ENCODE measurements at regions not wholly inside any gene's neighbourhood (a gene's known extent, or its start where the extent isn't known, plus 50 kb on each side); places are given as distances from the start of the nearest gene placed in this dataset.

DNA sequence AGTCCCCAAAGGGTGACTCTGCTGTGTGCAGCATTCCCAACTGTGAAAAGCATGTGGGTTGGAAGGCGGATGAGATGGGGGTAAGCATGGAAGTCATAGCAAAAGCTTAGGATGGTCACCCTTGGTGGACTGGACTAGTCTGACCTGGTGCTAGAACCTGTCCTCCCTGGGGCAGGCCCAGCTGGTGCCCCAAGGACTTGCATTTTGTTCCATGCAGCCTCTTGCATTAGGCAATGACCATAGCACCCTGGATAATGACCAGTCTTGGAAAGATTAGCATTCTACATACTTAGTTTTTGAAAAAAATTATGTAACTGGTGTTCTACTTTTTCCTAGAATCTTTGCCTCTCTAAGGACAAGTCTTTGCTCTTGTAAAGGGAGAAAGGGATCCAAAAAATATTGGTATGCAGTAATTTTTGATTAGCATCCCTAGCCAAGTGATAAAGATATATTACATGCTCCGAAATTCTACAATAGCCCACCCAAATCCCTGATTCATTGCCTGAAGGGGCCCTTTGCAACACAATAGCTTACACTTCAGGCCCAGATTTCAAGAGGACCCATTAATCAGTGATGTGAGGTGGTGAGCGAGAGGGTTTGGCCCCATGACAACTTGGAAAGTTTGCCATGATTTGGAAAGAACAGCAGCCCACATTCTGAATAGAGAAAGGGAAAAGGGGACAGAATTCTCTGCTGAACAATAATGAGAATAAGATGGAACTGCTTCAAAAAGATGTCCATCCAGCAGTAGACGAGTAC lies 93.3 kb upstream of the CD180 start:
- H3K4me3 Mint-ChIP-seq: no peak overlapping the region
- H3K27ac Mint-ChIP-seq: no peak overlapping the region
- no peaks in the 10 kb centered on the region for H3K9me3 Mint-ChIP-seq
- peaks cover 53% of the 10 kb centered on the region for H3K4me1 Mint-ChIP-seq (ENCODE audit: low read depth)
- DNase-seq: no peak
- no peaks in the 10 kb centered on the region for H3K36me3 Mint-ChIP-seq (ENCODE audit: low read depth)
- peaks cover 6% of the 10 kb centered on the region for H3K27me3 Mint-ChIP-seq (ENCODE audit: insufficient read depth)
- TF ChIP-seq CTCF (IDR thresholded peaks at IDR 0.05): no peak

DNA sequence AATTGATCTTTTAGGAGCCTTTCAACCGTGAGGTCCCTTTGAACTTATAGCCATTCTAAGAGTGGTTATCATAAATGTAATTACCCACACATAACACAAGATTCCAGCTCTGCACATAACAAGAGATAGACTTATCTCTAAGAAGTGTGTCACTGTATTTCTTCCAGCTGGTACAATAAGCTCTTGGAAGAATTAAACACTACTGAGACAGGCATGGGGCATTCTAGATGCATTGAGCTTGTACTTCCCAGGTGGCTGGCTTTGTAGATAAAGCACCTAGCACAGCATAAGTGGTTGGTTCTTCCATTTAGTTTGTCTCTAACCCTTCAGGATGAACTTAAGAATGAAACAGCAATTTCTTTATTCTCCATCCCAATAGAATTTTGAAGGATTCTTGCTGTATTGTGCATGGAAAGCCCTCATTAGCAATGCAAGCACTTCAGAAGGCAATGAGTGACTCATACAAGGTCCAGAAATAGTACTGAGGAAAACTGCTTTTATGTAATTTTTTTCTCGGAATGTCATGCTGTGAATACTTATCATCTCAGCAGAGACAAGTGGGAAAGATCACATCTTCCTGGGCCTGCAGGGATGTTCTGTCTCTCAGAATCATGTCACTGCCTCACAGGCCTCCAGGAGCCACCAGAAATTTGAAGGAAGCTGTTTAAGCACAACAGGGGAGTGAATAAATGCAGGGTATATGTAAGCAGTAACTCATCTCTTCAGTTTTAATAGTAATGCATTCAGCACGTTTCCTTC lies 91.1 kb upstream of the CD180 start:
- Mint-ChIP-seq H3K27ac (peak overlapping the region; percentile 24; the same call in 1 of the 2 replicates), H3K4me1 (ENCODE audit: low read depth) (peaks cover 62% of the 10 kb centered on the region), H3K4me3 (no peak overlapping the region), H3K9me3 (no peaks in the 10 kb centered on the region), H3K27me3 (ENCODE audit: insufficient read depth) (peaks cover 6% of the 10 kb centered on the region), H3K36me3 (ENCODE audit: low read depth) (no peaks in the 10 kb centered on the region)
- DNase-seq: peak; percentile 59
- no peak for TF ChIP-seq CTCF (IDR thresholded peaks at IDR 0.05)

DNA sequence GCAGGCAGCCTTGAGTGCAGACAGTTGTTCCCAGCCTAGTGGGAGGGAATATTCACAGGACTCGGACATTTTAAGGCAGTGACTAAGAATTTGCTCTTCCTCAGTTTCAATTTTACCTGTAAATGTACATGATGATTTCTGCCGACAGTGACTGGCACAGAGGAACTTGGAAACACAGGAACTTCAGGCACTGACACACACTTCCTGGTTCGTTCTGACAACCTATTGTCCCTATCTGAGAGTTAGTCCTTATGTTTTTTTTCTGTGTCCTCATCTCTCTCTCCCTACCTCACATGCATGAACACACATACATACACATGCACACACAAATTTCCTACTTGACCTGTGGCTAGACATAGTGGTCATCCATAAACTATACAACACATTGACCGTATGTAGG lies 89.4 kb upstream of the CD180 start:
- TF ChIP-seq CTCF (IDR thresholded peaks at IDR 0.05): no peak
- H3K9me3 Mint-ChIP-seq: no peaks in the 10 kb centered on the region
- DNase-seq: no peak

DNA sequence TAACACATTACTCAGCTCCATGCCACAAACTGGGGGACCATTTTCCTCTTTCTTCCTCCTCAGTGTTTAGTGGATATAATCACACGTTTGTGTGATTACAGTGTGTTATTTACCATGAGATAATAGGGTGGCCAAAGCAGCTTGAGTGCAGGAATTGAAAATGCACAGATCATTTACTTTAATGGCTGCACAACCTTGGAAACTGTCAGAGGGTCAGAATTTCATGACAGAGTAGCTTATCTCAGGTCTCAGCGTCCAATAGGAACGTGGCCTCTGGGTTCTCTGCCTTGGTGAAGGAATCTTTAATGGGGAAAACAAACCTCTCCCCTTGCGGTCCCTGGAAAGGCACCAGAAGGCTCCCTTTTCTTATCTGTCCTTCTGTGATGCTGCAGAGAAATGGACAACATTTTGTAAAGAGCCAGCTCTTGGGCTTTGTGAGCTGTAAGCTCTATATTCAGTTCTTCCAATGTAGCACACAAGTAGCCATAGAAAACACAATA lies 87.4 kb upstream of the CD180 start:
- no peak for TF ChIP-seq CTCF (IDR thresholded peaks at IDR 0.05)
- Mint-ChIP-seq H3K27me3 (ENCODE audit: insufficient read depth) (peaks cover 4% of the 10 kb centered on the region; the same call in 1 of the 2 replicates), H3K9me3 (no peaks in the 10 kb centered on the region), H3K27ac (no peak overlapping the region), H3K4me1 (ENCODE audit: low read depth) (peaks cover 36% of the 10 kb centered on the region), H3K36me3 (ENCODE audit: low read depth) (no peaks in the 10 kb centered on the region), H3K4me3 (no peak overlapping the region)
- DNase-seq: no peak

More for the DNA sequence above, 89.4 kb upstream of the CD180 start:
- no peak overlapping the region for H3K27ac Mint-ChIP-seq
- peaks cover 5% of the 10 kb centered on the region; the same call in 1 of the 2 replicates for H3K27me3 Mint-ChIP-seq (ENCODE audit: insufficient read depth)
- H3K4me1 Mint-ChIP-seq (ENCODE audit: low read depth): peaks cover 47% of the 10 kb centered on the region
- H3K4me3 Mint-ChIP-seq: no peak overlapping the region
- no peaks in the 10 kb centered on the region for H3K36me3 Mint-ChIP-seq (ENCODE audit: low read depth)

- no peak for DNase-seq
- no peak overlapping the region for H3K4me3 Mint-ChIP-seq
- H3K4me1 Mint-ChIP-seq (ENCODE audit: low read depth): peaks cover 30% of the 10 kb centered on the region
- H3K27me3 Mint-ChIP-seq (ENCODE audit: insufficient read depth): peaks cover 7% of the 10 kb centered on the region; the same call in 1 of the 2 replicates
- H3K36me3 Mint-ChIP-seq (ENCODE audit: low read depth): no peaks in the 10 kb centered on the region
- TF ChIP-seq CTCF (IDR thresholded peaks at IDR 0.05): no peak
- no peak overlapping the region for H3K27ac Mint-ChIP-seq
- no peaks in the 10 kb centered on the region for H3K9me3 Mint-ChIP-seq
These were observed 86.8 kb upstream of the CD180 start for GRCh38 chr5:67283275-67283987.

All from HFFc6 (cell line).